Fibroblast of mammary gland (primary cell): ENCODE measurements at regions not wholly inside any gene's neighbourhood (a gene's known extent, or its start where the extent isn't known, plus 50 kb on each side); places are given as distances from the start of the nearest gene placed in this dataset.
A peak's percentile ranks its signal among the peaks of the same experiment; 100 is the strongest.

Source experiments
- DNase-seq: peaks from one replicate; pipeline ENCODE4 v3.0.0-alpha.2; 2010; ENCODE audit warnings: low read depth
- H3K4me3 ChIP-seq: 2 replicates; pipeline ENCODE4 v1.5.1; 2011; ENCODE audit warnings: low read depth, mild to moderate bottlenecking, low read length, moderate library complexity; ENCODE audit not compliant: control insufficient read depth
- CTCF ChIP-seq: conservative IDR thresholded peaks from 2 replicates; pipeline ENCODE4 v1.5.1; 2011; ENCODE audit warnings: low read depth, low read length, inconsistent platforms; ENCODE audit not compliant: control insufficient read depth, insufficient read depth

- no peak for TF ChIP-seq CTCF
- no peak overlapping the region for H3K4me3 ChIP-seq
- peak; percentile 35 for DNase-seq
Measured at GRCh38 chr9:92191801-92192200, 76.6 kb upstream of the SPTLC1 start.

GRCh38 chr9:92190536-92190790 lies 75.2 kb upstream of the SPTLC1 start:
- no peak for TF ChIP-seq CTCF
- DNase-seq, result no peak
- H3K4me3 ChIP-seq, result no peak overlapping the region

- no peak for TF ChIP-seq CTCF
- no peak overlapping the region for H3K4me3 ChIP-seq
- DNase-seq, result no peak
Measured at GRCh38 chr9:92189782-92190535, 74.7 kb upstream of the SPTLC1 start.

GRCh38 chr9:92188969-92189781 lies 74.0 kb upstream of the SPTLC1 start:
- no peak for TF ChIP-seq CTCF

GRCh38 chr9:92187989-92188714 lies 72.9 kb upstream of the SPTLC1 start:
- no peak for TF ChIP-seq CTCF
- no peak for DNase-seq
- H3K4me3 ChIP-seq, result no peak overlapping the region

More at GRCh38 chr9:92188969-92189781, 74.0 kb upstream of the SPTLC1 start:
- H3K4me3 ChIP-seq, result no peak overlapping the region
- DNase-seq, result no peak

DNA sequence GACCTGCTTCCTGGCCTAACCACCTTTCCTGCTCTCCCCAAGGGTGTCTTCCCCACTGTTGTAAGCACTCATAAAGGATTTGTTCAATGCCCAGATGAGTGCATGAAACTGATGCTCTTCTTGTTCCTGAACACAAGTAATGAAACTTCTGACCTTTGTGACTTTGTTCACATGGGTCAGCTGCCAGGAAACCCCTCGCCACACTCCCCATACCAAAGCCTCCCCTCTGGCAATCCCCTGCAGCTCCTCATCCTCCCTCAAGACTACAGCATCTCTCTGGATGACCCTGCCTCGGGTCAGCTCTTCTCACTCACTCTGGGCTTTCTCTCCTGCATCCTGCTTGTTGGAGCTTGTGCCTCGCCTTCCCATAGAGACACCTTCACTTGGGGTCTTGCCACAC lies 72.2 kb upstream of the SPTLC1 start:
- DNase-seq, result no peak
- TF ChIP-seq CTCF, result no peak
- H3K4me3 ChIP-seq, result no peak overlapping the region
